Putamen (tissue), 1 donor: ENCODE measurements at regions not wholly inside any gene's neighbourhood (a gene's known extent, or its start where the extent isn't known, plus 50 kb on each side); places are given as distances from the start of the nearest gene placed in this dataset.

Experiments used
- DNase-seq: peaks from one replicate; pipeline ENCODE4 v3.0.0-alpha.2; 2016; ENCODE audit warnings: low spot score

- no peak for DNase-seq
Observed at GRCh38 chr5:30734118-30734517, 459.4 kb upstream of the CDH6 start.

- no peak for DNase-seq
Observed at GRCh38 chr5:30725073-30725472, 468.4 kb upstream of the CDH6 start.

- no peak for DNase-seq
Observed at GRCh38 chr5:30698217-30698616, 495.3 kb upstream of the CDH6 start.

GRCh38 chr5:30693326-30693725 lies 500.2 kb upstream of the CDH6 start:
- DNase-seq = no peak

- DNase-seq = no peak
Observed at GRCh38 chr5:30690931-30691330, 502.6 kb upstream of the CDH6 start.

- DNase-seq = no peak
Observed at GRCh38 chr5:30687461-30687860, 506.0 kb upstream of the CDH6 start.

GRCh38 chr5:30686530-30686929 lies 507.0 kb upstream of the CDH6 start:
- DNase-seq = no peak

GRCh38 chr5:30676223-30676840 lies 517.2 kb upstream of the CDH6 start:
- DNase-seq = no peak

GRCh38 chr5:30667293-30667692 lies 526.2 kb upstream of the CDH6 start:
- no peak for DNase-seq

GRCh38 chr5:30663536-30663935 lies 530.0 kb upstream of the CDH6 start:
- DNase-seq = no peak

- DNase-seq = no peak
Observed at GRCh38 chr5:30662373-30662772, 531.1 kb upstream of the CDH6 start.

GRCh38 chr5:30661730-30662129 lies 531.8 kb upstream of the CDH6 start:
- no peak for DNase-seq

GRCh38 chr5:30659417-30659816 lies 534.1 kb upstream of the CDH6 start:
- DNase-seq = no peak

GRCh38 chr5:30650311-30650710 lies 543.2 kb upstream of the CDH6 start:
- DNase-seq = no peak

GRCh38 chr5:30638899-30639298 lies 554.6 kb upstream of the CDH6 start:
- DNase-seq = no peak

- no peak for DNase-seq
Observed at GRCh38 chr5:30627945-30628344, 565.5 kb upstream of the CDH6 start.

- DNase-seq = no peak
Observed at GRCh38 chr5:30626557-30626956, 566.9 kb upstream of the CDH6 start.

- DNase-seq = no peak
Observed at GRCh38 chr5:30620481-30621085, 572.9 kb upstream of the CDH6 start.

- DNase-seq = no peak
Observed at GRCh38 chr5:30608501-30608900, 585.0 kb upstream of the CDH6 start.

GRCh38 chr5:30607301-30607894 lies 586.1 kb upstream of the CDH6 start:
- DNase-seq = no peak

GRCh38 chr5:30605693-30606268 lies 587.7 kb upstream of the CDH6 start:
- DNase-seq = no peak

GRCh38 chr5:30604648-30605262 lies 588.7 kb upstream of the CDH6 start:
- DNase-seq = no peak

- DNase-seq = no peak
Observed at GRCh38 chr5:30600892-30601291, 592.6 kb upstream of the CDH6 start.
